Left ventricle myocardium inferior (tissue), 1 donor: ENCODE measurements at regions not wholly inside any gene's neighbourhood (a gene's known extent, or its start where the extent isn't known, plus 50 kb on each side); places are given as distances from the start of the nearest gene placed in this dataset.

Experiments used
- DNase-seq: peaks from one replicate; pipeline ENCODE4 v3.0.0-alpha.2; 2020
- H3K27ac ChIP-seq: fragments of 200-600 bp; replicated peaks from 2 replicates; pipeline ENCODE4 v1.8.0; 2021
- H3K27me3 ChIP-seq: fragments of 200-600 bp; 2 replicates; pipeline ENCODE4 v1.8.0; 2021; ENCODE audit warnings: low read depth
- H3K36me3 ChIP-seq: fragments of 200-600 bp; 2 replicates; pipeline ENCODE4 v1.8.0; 2021
- H3K4me1 ChIP-seq: fragments of 200-600 bp; 2 replicates; pipeline ENCODE4 v1.8.0; 2021
- H3K4me3 ChIP-seq: fragments of 200-600 bp; 2 replicates; pipeline ENCODE4 v1.8.0; 2021; ENCODE audit warnings: mild to moderate bottlenecking, moderate library complexity
- H3K9me3 ChIP-seq: fragments of 200-600 bp; replicated peaks from 2 replicates; pipeline ENCODE4 v1.8.0; 2021
- CTCF ChIP-seq: fragments of 200-600 bp; IDR thresholded peaks from 2 replicates; pipeline ENCODE4 v1.8.0; 2021; ENCODE audit warnings: antibody characterized with exemption, mild to moderate bottlenecking, borderline replicate concordance
- intact Hi-C: fragments of 100-400 bp; cut with micrococcal nuclease; formaldehyde crosslinking; loops from one replicate; pipeline ENCODE4 v1.11.0; 2022
- donor health status: DM: no; HTN: yes; CAD: no; lungs with severe emphysema.

GRCh38 chr1:94306521-94306920 is 69.1 kb upstream of the ARHGAP29 start:
- intact Hi-C loops = no loop called here
- DNase-seq = no peak
- Histone ChIP-seq H3K27ac (peak overlapping the region; percentile 27), H3K4me1 (peaks cover 34% of the 10 kb centered on the region), H3K27me3 (no peaks in the 10 kb centered on the region), H3K9me3 (no peaks in the 10 kb centered on the region), H3K36me3 (no peaks in the 10 kb centered on the region), H3K4me3 (no peak overlapping the region)
- no peak for TF ChIP-seq CTCF

- intact Hi-C loops = no loop called here
- DNase-seq = no peak
- Histone ChIP-seq H3K27me3 (no peaks in the 10 kb centered on the region), H3K36me3 (no peaks in the 10 kb centered on the region), H3K4me1 (peaks cover 35% of the 10 kb centered on the region), H3K4me3 (no peak overlapping the region), H3K27ac (peak overlapping the region; percentile 27), H3K9me3 (no peaks in the 10 kb centered on the region)
- no peak for TF ChIP-seq CTCF
Measured at GRCh38 chr1:94305704-94306103, 68.3 kb upstream of the ARHGAP29 start.

GRCh38 chr1:94304553-94304952 is 67.2 kb upstream of the ARHGAP29 start:
- DNase-seq = no peak
- Histone ChIP-seq H3K36me3 (no peaks in the 10 kb centered on the region), H3K4me1 (peaks cover 45% of the 10 kb centered on the region), H3K27ac (no peak overlapping the region), H3K9me3 (no peaks in the 10 kb centered on the region), H3K4me3 (no peak overlapping the region), H3K27me3 (no peaks in the 10 kb centered on the region)
- no peak for TF ChIP-seq CTCF
- intact Hi-C loops = no loop called here

- Histone ChIP-seq H3K36me3 (no peaks in the 10 kb centered on the region), H3K27ac (peak overlapping the region; percentile 4)
- intact Hi-C loops = no loop called here
Measured at GRCh38 chr1:94303005-94303404, 65.6 kb upstream of the ARHGAP29 start.

GRCh38 chr1:94302497-94302896 is 65.1 kb upstream of the ARHGAP29 start:
- no peak for TF ChIP-seq CTCF
- no peak overlapping the region for H3K4me3 ChIP-seq
- H3K27ac ChIP-seq = no peak overlapping the region
- no peaks in the 10 kb centered on the region for H3K27me3 ChIP-seq
- H3K9me3 ChIP-seq = no peaks in the 10 kb centered on the region
- peaks cover 62% of the 10 kb centered on the region for H3K4me1 ChIP-seq
- no peak for DNase-seq
- H3K36me3 ChIP-seq = no peaks in the 10 kb centered on the region
- intact Hi-C loops = no loop called here

More at GRCh38 chr1:94303005-94303404, 65.6 kb upstream of the ARHGAP29 start:
- no peaks in the 10 kb centered on the region for H3K9me3 ChIP-seq
- H3K4me1 ChIP-seq = peaks cover 57% of the 10 kb centered on the region
- no peak overlapping the region for H3K4me3 ChIP-seq
- H3K27me3 ChIP-seq = no peaks in the 10 kb centered on the region
- TF ChIP-seq CTCF = no peak
- no peak for DNase-seq

- Histone ChIP-seq H3K27me3 (no peaks in the 10 kb centered on the region), H3K4me1 (peaks cover 72% of the 10 kb centered on the region), H3K36me3 (no peaks in the 10 kb centered on the region), H3K9me3 (no peaks in the 10 kb centered on the region), H3K4me3 (no peak overlapping the region), H3K27ac (peak overlapping the region; percentile 91)
- no peak for DNase-seq
- intact Hi-C loops = no loop called here
- no peak for TF ChIP-seq CTCF
Measured at GRCh38 chr1:94301186-94301585, 63.8 kb upstream of the ARHGAP29 start.
